SK-N-MC (cell line): ENCODE measurements at regions not wholly inside any gene's neighbourhood (a gene's known extent, or its start where the extent isn't known, plus 50 kb on each side); places are given as distances from the start of the nearest gene placed in this dataset.

Experiments
- DNase-seq: peaks from one replicate; pipeline ENCODE4 v3.0.0-alpha.2; 2011; ENCODE audit warnings: low read depth, low spot score
- H3K27ac ChIP-seq: fragments of 200-600 bp; sonication (generic); 2 replicates; pipeline ENCODE4 v1.5.1; 2016; ENCODE audit warnings: mixed run types
- H3K36me3 ChIP-seq: fragments of 200-600 bp; sonication (generic); 2 replicates; pipeline ENCODE4 v1.6.1; 2017; ENCODE audit warnings: antibody characterized with exemption, low read length, mixed read lengths; ENCODE audit not compliant: insufficient read depth
- H3K4me3 ChIP-seq: fragments of 200-600 bp; sonication (generic); 2 replicates; pipeline ENCODE4 v1.5.1; 2016
- H3K9ac ChIP-seq: fragments of 200-600 bp; sonication (generic); 2 replicates; pipeline ENCODE4 v1.8.0; 2017; ENCODE audit warnings: mixed run types, mixed read lengths; ENCODE audit not compliant: insufficient read length
- H3K9me3 ChIP-seq: fragments of 200-600 bp; sonication (generic); 2 replicates; pipeline ENCODE4 v1.6.1; 2017; ENCODE audit warnings: low read depth, mild to moderate bottlenecking, antibody characterized with exemption, low read length, moderate library complexity, mixed read lengths
- EZH2 ChIP-seq: fragments of 200-600 bp; sonication (generic); IDR thresholded peaks from one replicate; pipeline ENCODE4 v1.6.1; 2017; ENCODE audit warnings: antibody characterized with exemption
- FOXP2 ChIP-seq: optimal IDR thresholded peaks from 2 replicates; pipeline ENCODE3; 2011; ENCODE audit warnings: mild to moderate bottlenecking, moderate library complexity; ENCODE audit not compliant: insufficient read depth; ENCODE audit errors: extremely low read length, control extremely low read depth
- POLR2AphosphoS5 ChIP-seq: IDR thresholded peaks from 2 replicates; pipeline ENCODE4 v1.6.1; 2012; ENCODE audit warnings: mild to moderate bottlenecking, low read depth, low read length, borderline replicate concordance

DNA sequence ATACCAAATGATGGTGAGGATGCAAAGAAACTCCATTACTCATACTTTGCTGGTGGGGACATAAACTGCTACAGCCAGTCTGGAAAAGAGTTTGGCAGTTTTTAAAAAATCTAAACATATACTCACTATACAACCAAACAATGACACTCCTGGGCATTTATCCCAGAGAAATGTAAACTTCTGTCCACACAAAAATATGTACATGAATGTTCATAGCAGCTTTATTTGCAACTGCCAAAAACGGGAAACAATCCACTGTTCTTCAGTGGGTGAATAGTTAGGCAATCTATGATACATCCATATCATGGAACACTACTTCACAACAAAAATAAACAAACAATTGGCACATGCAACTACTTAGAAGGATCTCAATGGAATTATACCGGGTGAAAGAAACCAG, 276.4 kb upstream of the SP8 start:
- H3K4me3 ChIP-seq = no peak overlapping the region
- no peak for DNase-seq
- no peaks in the 10 kb centered on the region for H3K9me3 ChIP-seq
- H3K9ac ChIP-seq = no peak overlapping the region
- no peak for TF ChIP-seq POLR2AphosphoS5
- TF ChIP-seq FOXP2 = no peak
- no peak for TF ChIP-seq EZH2
- no peaks in the 10 kb centered on the region for H3K36me3 ChIP-seq
- H3K27ac ChIP-seq = no peak overlapping the region

- no peaks in the 10 kb centered on the region for H3K36me3 ChIP-seq
- TF ChIP-seq POLR2AphosphoS5 = no peak
- no peak for DNase-seq
- H3K9me3 ChIP-seq = no peaks in the 10 kb centered on the region
- no peak overlapping the region for H3K27ac ChIP-seq
- no peak overlapping the region for H3K4me3 ChIP-seq
- no peak overlapping the region for H3K9ac ChIP-seq
These were observed 278.3 kb upstream of the SP8 start for GRCh38 chr7:21064698-21065648.

GRCh38 chr7:21066221-21066620, 279.5 kb upstream of the SP8 start:
- DNase-seq = no peak
- H3K9me3 ChIP-seq = no peaks in the 10 kb centered on the region
- no peaks in the 10 kb centered on the region for H3K36me3 ChIP-seq
- H3K27ac ChIP-seq = no peak overlapping the region
- H3K4me3 ChIP-seq = no peak overlapping the region
- no peak overlapping the region for H3K9ac ChIP-seq
- TF ChIP-seq EZH2 (no peak), FOXP2 (no peak), POLR2AphosphoS5 (no peak)

GRCh38 chr7:21067216-21067615, 280.5 kb upstream of the SP8 start:
- TF ChIP-seq FOXP2 (no peak), EZH2 (no peak), POLR2AphosphoS5 (no peak)
- Histone ChIP-seq H3K9ac (no peak overlapping the region), H3K4me3 (no peak overlapping the region), H3K9me3 (no peaks in the 10 kb centered on the region), H3K27ac (no peak overlapping the region), H3K36me3 (no peaks in the 10 kb centered on the region)
- DNase-seq = no peak

GRCh38 chr7:21070571-21071090, 283.9 kb upstream of the SP8 start:
- Histone ChIP-seq H3K4me3 (no peak overlapping the region), H3K9ac (no peak overlapping the region), H3K9me3 (no peaks in the 10 kb centered on the region), H3K27ac (no peak overlapping the region), H3K36me3 (no peaks in the 10 kb centered on the region)
- DNase-seq = no peak
- TF ChIP-seq POLR2AphosphoS5 = no peak
- no peak for TF ChIP-seq EZH2
- TF ChIP-seq FOXP2 = no peak

- H3K9ac ChIP-seq = no peak overlapping the region
- TF ChIP-seq POLR2AphosphoS5 (no peak), FOXP2 (no peak), EZH2 (no peak)
- no peak overlapping the region for H3K4me3 ChIP-seq
- no peaks in the 10 kb centered on the region for H3K9me3 ChIP-seq
- no peak overlapping the region for H3K27ac ChIP-seq
- H3K36me3 ChIP-seq = no peaks in the 10 kb centered on the region
- no peak for DNase-seq
These were observed 285.1 kb upstream of the SP8 start for GRCh38 chr7:21071561-21072501.

- DNase-seq = no peak
- Histone ChIP-seq H3K9me3 (no peaks in the 10 kb centered on the region), H3K9ac (no peak overlapping the region), H3K36me3 (no peaks in the 10 kb centered on the region), H3K27ac (no peak overlapping the region), H3K4me3 (no peak overlapping the region)
- no peak for TF ChIP-seq EZH2
- TF ChIP-seq FOXP2 = no peak
- no peak for TF ChIP-seq POLR2AphosphoS5
These were observed 289.4 kb upstream of the SP8 start for GRCh38 chr7:21076054-21076453.

DNA sequence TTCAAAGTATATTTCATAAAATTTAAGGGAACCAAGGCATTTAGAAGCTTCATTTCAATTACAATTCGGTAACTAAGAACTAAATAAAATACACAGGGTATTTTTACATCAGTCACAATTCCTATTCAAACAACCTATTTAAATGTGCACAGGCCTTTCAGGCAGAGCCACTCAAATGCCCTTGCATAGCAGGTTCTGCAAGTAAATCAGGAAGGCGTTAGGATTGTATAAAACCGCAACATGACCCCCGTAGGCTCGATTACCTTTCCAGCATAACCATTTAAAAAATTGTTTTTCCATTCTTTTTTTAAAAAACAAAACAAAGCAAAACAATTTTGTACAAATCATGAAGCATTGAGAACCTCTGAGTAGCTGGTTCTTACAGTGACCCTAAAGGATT, 289.9 kb upstream of the SP8 start:
- Histone ChIP-seq H3K9me3 (no peaks in the 10 kb centered on the region), H3K36me3 (no peaks in the 10 kb centered on the region), H3K4me3 (no peak overlapping the region), H3K9ac (no peak overlapping the region), H3K27ac (no peak overlapping the region)
- TF ChIP-seq EZH2 (no peak), FOXP2 (no peak), POLR2AphosphoS5 (no peak)
- no peak for DNase-seq
